B cell (primary cell): ENCODE measurements at regions not wholly inside any gene's neighbourhood (a gene's known extent, or its start where the extent isn't known, plus 50 kb on each side); places are given as distances from the start of the nearest gene placed in this dataset.

ENCODE experiments used
- ATAC-seq: fragments of 200-7000 bp; cut with Tn5 transposase; one replicate; pipeline ENCODE4 v1.10.0; 2021; ENCODE audit warnings: low read depth, mild to moderate bottlenecking, moderate number of reproducible peaks, moderate library complexity
- CTCF ChIA-PET: fragments of 350-600 bp; sonication (Branson Sonifier 250); formaldehyde crosslinking; loops from one replicate; lab custom pipeline; 2021; ENCODE audit warnings: antibody characterized with exemption, inconsistent platforms; lab: Charles Lee
- POLR2A ChIA-PET: fragments of 350-600 bp; sonication (Branson Sonifier 250); formaldehyde crosslinking; loops from one replicate; lab custom pipeline; 2021; ENCODE audit warnings: antibody characterized with exemption; lab: Charles Lee
- DNase-seq: peaks from one replicate; pipeline ENCODE4 v3.0.0; 2013
- H2AFZ ChIP-seq: 2 replicates; pipeline ENCODE4 v1.6.1; 2012; ENCODE audit warnings: mild to moderate bottlenecking, low read depth, low read length; ENCODE audit not compliant: insufficient read depth, poor library complexity, severe bottlenecking
- H3K27ac ChIP-seq, 2 donors: 1 replicate in 1 of 2; 2 replicates in 1 of 2; pipeline ENCODE4 v1.5.1; 2012 to 2013; ENCODE audit warnings: low read length in 2 of 2, mild to moderate bottlenecking in 2 of 2, moderate library complexity in 1 of 2
- H3K27me3 ChIP-seq, 4 experiments: fragments of 200-600 bp in 1 of 4; sonication (generic) in 1 of 4; replicated peaks in 1 of 4; 1 replicate in 2 of 4; 2 replicates in 2 of 4; pipeline versions ENCODE4 v1.6.1 to v1.7.0; 2013 to 2016; ENCODE audit warnings: low read length in 3 of 4, mild to moderate bottlenecking in 2 of 4, mixed read lengths in 1 of 4, moderate library complexity in 1 of 4; ENCODE audit not compliant: insufficient read depth in 4 of 4, control insufficient read depth in 3 of 4; ENCODE audit errors: control extremely low read depth in 1 of 4
- H3K36me3 ChIP-seq, 2 experiments: replicated peaks in 1 of 2; 1 replicate in 1 of 2; 2 replicates in 1 of 2; pipeline versions ENCODE4 v1.6.1 to v1.7.1; 2013; ENCODE audit warnings: low read length in 1 of 2; ENCODE audit not compliant: insufficient read depth in 2 of 2, control insufficient read depth in 1 of 2; ENCODE audit errors: control extremely low read depth in 1 of 2, extremely low read depth in 1 of 2
- H3K4me1 ChIP-seq, 2 donors: fragments of 200-600 bp in 1 of 2; sonication (generic) in 1 of 2; 1 replicate in 1 of 2; 2 replicates in 1 of 2; pipeline versions ENCODE4 v1.5.1 to v1.6.1; 2013 to 2017; ENCODE audit warnings: low read length in 2 of 2; ENCODE audit not compliant: control insufficient read depth in 2 of 2, insufficient read depth in 2 of 2
- H3K4me2 ChIP-seq: replicated peaks from 2 replicates; pipeline ENCODE3; 2012; ENCODE audit warnings: mild to moderate bottlenecking, low read depth, low read length; ENCODE audit not compliant: poor library complexity, severe bottlenecking
- H3K4me3 ChIP-seq, 5 experiments: fragments of 200-600 bp in 1 of 5; sonication (generic) in 1 of 5; 1 replicate in 3 of 5; 2 replicates in 2 of 5; pipeline versions ENCODE4 v1.5.1 to v1.7.0; 2011 to 2016; ENCODE audit warnings: low read length in 4 of 5, mild to moderate bottlenecking in 4 of 5, low read depth in 2 of 5, control low read depth in 1 of 5, moderate library complexity in 1 of 5; ENCODE audit not compliant: insufficient read depth in 1 of 5; ENCODE audit errors: control extremely low read depth in 1 of 5, extremely low read depth in 1 of 5
- H3K79me2 ChIP-seq: fragments of 200-600 bp; sonication (generic); one replicate; pipeline ENCODE4 v1.6.0; 2016; ENCODE audit warnings: low read length; ENCODE audit not compliant: control insufficient read depth, insufficient read depth
- H3K9ac ChIP-seq: fragments of 200-600 bp; sonication (generic); 2 replicates; pipeline ENCODE4 v1.6.1; 2017; ENCODE audit warnings: mild to moderate bottlenecking, low read length, moderate library complexity
- H3K9me3 ChIP-seq, 3 donors: one replicate each; pipeline versions ENCODE4 v1.6.1 to v1.7.1; 2013; ENCODE audit warnings: low read length in 2 of 3; ENCODE audit not compliant: control insufficient read depth in 2 of 3, insufficient read depth in 1 of 3; ENCODE audit errors: control extremely low read depth in 1 of 3
- H4K20me1 ChIP-seq: 2 replicates; pipeline ENCODE4 v1.6.0; 2012; ENCODE audit warnings: mild to moderate bottlenecking, low read length; ENCODE audit not compliant: insufficient read depth, control insufficient read depth, poor library complexity, severe bottlenecking
- H3K27ac Mint-ChIP-seq: one replicate; pipeline ENCODE4 v1.8.0; 2021; ENCODE audit warnings: mixed read lengths
- H3K27me3 Mint-ChIP-seq: one replicate; pipeline ENCODE4 v1.8.0; 2021; ENCODE audit warnings: mixed read lengths
- H3K4me1 Mint-ChIP-seq: one replicate; pipeline ENCODE4 v1.8.0; 2021; ENCODE audit warnings: mixed read lengths
- H3K4me3 Mint-ChIP-seq: one replicate; pipeline ENCODE4 v1.8.0; 2021; ENCODE audit warnings: mixed read lengths
- H3K9me3 Mint-ChIP-seq: one replicate; pipeline ENCODE4 v1.8.0; 2022; ENCODE audit warnings: mixed read lengths; ENCODE audit not compliant: insufficient read depth
- EZH2 ChIP-seq: IDR thresholded peaks from 2 replicates; pipeline ENCODE4 v1.6.1; 2012; ENCODE audit warnings: borderline replicate concordance, low read depth, mild to moderate bottlenecking, moderate library complexity, low read length; ENCODE audit not compliant: insufficient read depth, poor library complexity, severe bottlenecking
- WGBS: methylation state at CpG from one replicate; pipeline ENCODE4 v1.1.5; 2013; ENCODE audit warnings: missing lambda C conversion rate; ENCODE audit not compliant: insufficient coverage; 5-methylcytosine and 5-hydroxymethylcytosine counted together
- intact Hi-C: fragments of 100-400 bp; cut with micrococcal nuclease; formaldehyde crosslinking; loops from one replicate; pipeline ENCODE4 v1.10.0; 2022
- TF ChIP-seq, protein P1 (sequence below): fragments of 200-600 bp; IDR thresholded peaks from one replicate; pipeline ENCODE4 v1.8.0; 2022; ENCODE audit warnings: antibody characterized with exemption, mild to moderate bottlenecking

DNA sequence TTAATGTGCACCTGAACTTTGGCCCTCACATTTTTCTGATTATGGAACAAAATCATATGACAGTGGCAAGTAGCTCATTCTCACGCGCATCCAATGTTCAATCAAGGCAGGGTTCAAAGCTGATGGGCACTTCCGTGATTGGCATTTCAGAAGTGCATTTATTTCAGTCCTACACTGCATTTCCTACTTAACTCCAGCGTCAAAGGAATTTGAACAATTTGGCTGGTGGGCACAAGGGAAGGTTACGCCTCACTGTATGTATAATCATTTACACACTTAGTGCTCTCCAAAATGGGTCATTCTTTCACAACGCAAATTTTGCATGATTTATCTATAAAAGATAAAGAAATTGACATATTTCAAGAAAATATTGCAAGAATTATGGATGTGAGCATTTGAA is 167.9 kb upstream of the VLDLR start:
- H3K27ac ChIP-seq: no peak overlapping the region
- POLR2A ChIA-PET: no interaction called here
- Mint-ChIP-seq H3K4me1 (no peaks in the 10 kb centered on the region), H3K27ac (no peak overlapping the region), H3K27me3 (peaks cover 2% of the 10 kb centered on the region), H3K4me3 (no peak overlapping the region), H3K9me3 (no peaks in the 10 kb centered on the region)
- DNase-seq (no peak), ATAC-seq (no peak)
- CTCF ChIA-PET: no interaction called here
- no peaks in the 10 kb centered on the region for H3K4me1 ChIP-seq
- WGBS: 100% methylated on average over 2 of the region's 6 CpGs
- no peaks in the 10 kb centered on the region for H4K20me1 ChIP-seq
- H3K36me3 ChIP-seq: no peaks in the 10 kb centered on the region
- no peak overlapping the region for H3K9ac ChIP-seq
- H3K79me2 ChIP-seq: no peaks in the 10 kb centered on the region
- no peak overlapping the region for H3K4me2 ChIP-seq
- no peak overlapping the region for H2AFZ ChIP-seq
- no peaks in the 10 kb centered on the region for H3K27me3 ChIP-seq
- intact Hi-C loops: no loop called here
- H3K4me3 ChIP-seq: no peak overlapping the region
- no peaks in the 10 kb centered on the region for H3K9me3 ChIP-seq
- TF ChIP-seq EZH2: no peak
- TF ChIP-seq, protein P1, sequence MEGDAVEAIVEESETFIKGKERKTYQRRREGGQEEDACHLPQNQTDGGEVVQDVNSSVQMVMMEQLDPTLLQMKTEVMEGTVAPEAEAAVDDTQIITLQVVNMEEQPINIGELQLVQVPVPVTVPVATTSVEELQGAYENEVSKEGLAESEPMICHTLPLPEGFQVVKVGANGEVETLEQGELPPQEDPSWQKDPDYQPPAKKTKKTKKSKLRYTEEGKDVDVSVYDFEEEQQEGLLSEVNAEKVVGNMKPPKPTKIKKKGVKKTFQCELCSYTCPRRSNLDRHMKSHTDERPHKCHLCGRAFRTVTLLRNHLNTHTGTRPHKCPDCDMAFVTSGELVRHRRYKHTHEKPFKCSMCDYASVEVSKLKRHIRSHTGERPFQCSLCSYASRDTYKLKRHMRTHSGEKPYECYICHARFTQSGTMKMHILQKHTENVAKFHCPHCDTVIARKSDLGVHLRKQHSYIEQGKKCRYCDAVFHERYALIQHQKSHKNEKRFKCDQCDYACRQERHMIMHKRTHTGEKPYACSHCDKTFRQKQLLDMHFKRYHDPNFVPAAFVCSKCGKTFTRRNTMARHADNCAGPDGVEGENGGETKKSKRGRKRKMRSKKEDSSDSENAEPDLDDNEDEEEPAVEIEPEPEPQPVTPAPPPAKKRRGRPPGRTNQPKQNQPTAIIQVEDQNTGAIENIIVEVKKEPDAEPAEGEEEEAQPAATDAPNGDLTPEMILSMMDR: no peak

DNA sequence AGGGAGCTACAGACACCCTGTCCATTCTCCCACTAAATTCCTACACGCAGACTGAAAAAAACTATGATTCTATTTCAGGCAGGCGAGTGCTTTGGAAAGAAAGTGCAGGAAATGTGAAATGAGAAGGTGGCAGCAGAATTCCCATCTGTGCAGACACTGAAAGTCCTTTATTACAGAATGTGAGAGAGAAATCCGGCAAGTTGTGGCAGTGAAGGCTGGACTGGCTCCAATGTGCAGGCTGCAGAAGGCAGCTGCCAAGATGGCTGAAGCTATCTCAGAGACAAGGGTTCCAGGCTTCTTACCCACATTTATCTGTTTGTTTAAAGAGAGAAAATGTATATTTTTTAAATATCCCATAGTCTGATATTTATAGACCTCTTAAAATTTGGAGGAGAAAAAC is 161.8 kb upstream of the VLDLR start:
- no peak for DNase-seq
- H3K4me1 Mint-ChIP-seq: no peaks in the 10 kb centered on the region
- Histone ChIP-seq H3K4me3 (no peak overlapping the region), H3K4me2 (no peak overlapping the region), H3K27ac (no peak overlapping the region), H3K9ac (no peak overlapping the region), H2AFZ (no peak overlapping the region), H4K20me1 (no peaks in the 10 kb centered on the region), H3K9me3 (no peaks in the 10 kb centered on the region), H3K79me2 (no peaks in the 10 kb centered on the region), H3K27me3 (no peaks in the 10 kb centered on the region), H3K36me3 (no peaks in the 10 kb centered on the region), H3K4me1 (no peaks in the 10 kb centered on the region)
- H3K27ac Mint-ChIP-seq: no peak overlapping the region
- WGBS: 75% methylated on average over 1 of the region's 3 CpGs
- ATAC-seq: no peak
- intact Hi-C loops: no loop called here
- H3K27me3 Mint-ChIP-seq: peaks cover 5% of the 10 kb centered on the region
- peaks cover 2% of the 10 kb centered on the region for H3K9me3 Mint-ChIP-seq
- CTCF ChIA-PET: no interaction called here
- H3K4me3 Mint-ChIP-seq: no peak overlapping the region
- POLR2A ChIA-PET: no interaction called here
- TF ChIP-seq EZH2: no peak
- TF ChIP-seq, protein P1: no peak
